LoVo (cell line): ENCODE measurements at regions not wholly inside any gene's neighbourhood (a gene's known extent, or its start where the extent isn't known, plus 50 kb on each side); places are given as distances from the start of the nearest gene placed in this dataset.

ENCODE experiments used
- DNase-seq: peaks from one replicate; pipeline ENCODE4 v3.0.0-alpha.2; 2016; ENCODE audit warnings: low spot score

GRCh38 chr1:165025805-165026204 lies 330.7 kb downstream of the LMX1A start:
- no peak for DNase-seq

- DNase-seq = no peak
Measured at GRCh38 chr1:165014753-165015152, 341.8 kb downstream of the LMX1A start.

- no peak for DNase-seq
Measured at GRCh38 chr1:165011991-165012531, 344.5 kb downstream of the LMX1A start.

GRCh38 chr1:165011186-165011585 lies 345.3 kb downstream of the LMX1A start:
- DNase-seq = no peak

GRCh38 chr1:165010418-165011070 lies 346.0 kb downstream of the LMX1A start:
- DNase-seq = no peak

GRCh38 chr1:165006831-165007230 lies 349.7 kb downstream of the LMX1A start:
- DNase-seq = no peak

- no peak for DNase-seq
Measured at GRCh38 chr1:164999146-164999545, 357.4 kb downstream of the LMX1A start.

- no peak for DNase-seq
Measured at GRCh38 chr1:164991763-164992314, 364.7 kb downstream of the LMX1A start.

GRCh38 chr1:164983023-164983650 lies 373.4 kb downstream of the LMX1A start:
- no peak for DNase-seq

GRCh38 chr1:164982545-164982944 lies 374.0 kb downstream of the LMX1A start:
- DNase-seq = no peak

GRCh38 chr1:164977561-164977960 lies 379.0 kb downstream of the LMX1A start:
- DNase-seq = no peak

GRCh38 chr1:164971921-164972415 lies 384.5 kb downstream of the LMX1A start:
- DNase-seq = no peak

- no peak for DNase-seq
Measured at GRCh38 chr1:164971391-164971790, 385.1 kb downstream of the LMX1A start.

GRCh38 chr1:164969253-164969652 lies 387.3 kb downstream of the LMX1A start:
- no peak for DNase-seq

- DNase-seq = no peak
Measured at GRCh38 chr1:164967300-164967699, 389.2 kb downstream of the LMX1A start.

GRCh38 chr1:164961715-164962114 lies 394.8 kb downstream of the LMX1A start:
- DNase-seq = no peak

- no peak for DNase-seq
Measured at GRCh38 chr1:164958982-164959768, 397.3 kb downstream of the LMX1A start.

- no peak for DNase-seq
Measured at GRCh38 chr1:164953815-164954214, 394.8 kb downstream of the PBX1 start.

GRCh38 chr1:164953098-164953497 lies 394.1 kb downstream of the PBX1 start:
- no peak for DNase-seq

GRCh38 chr1:164951508-164951907 lies 392.5 kb downstream of the PBX1 start:
- DNase-seq = no peak

- DNase-seq = no peak
Measured at GRCh38 chr1:164950541-164950986, 391.6 kb downstream of the PBX1 start.

GRCh38 chr1:164949771-164950471 lies 390.9 kb downstream of the PBX1 start:
- no peak for DNase-seq
